Gastrocnemius medialis (tissue), 4 donors: ENCODE measurements at regions not wholly inside any gene's neighbourhood (a gene's known extent, or its start where the extent isn't known, plus 50 kb on each side); places are given as distances from the start of the nearest gene placed in this dataset.

ENCODE experiments used
- CTCF ChIP-seq, 5 experiments: fragments of 450-650 bp in 3 of 5; fragments of 200-600 bp in 2 of 5; sonication (generic) in 2 of 5; IDR thresholded peaks in 4 of 5; conservative IDR thresholded peaks in 1 of 5; 1 replicate in 4 of 5; 2 replicates in 1 of 5; pipeline ENCODE4 v1.5.1; 2016 to 2019; ENCODE audit warnings: antibody characterized with exemption in 5 of 5, mild to moderate bottlenecking in 3 of 5, moderate library complexity in 3 of 5
- POLR2A ChIP-seq, 2 donors: fragments of 450-650 bp; IDR thresholded peaks; one replicate each; pipeline ENCODE4 v1.6.1; 2017; ENCODE audit warnings: antibody characterized with exemption in 2 of 2, mild to moderate bottlenecking in 2 of 2, moderate library complexity in 2 of 2

GRCh38 chr1:175861626-175862367 lies 118.4 kb upstream of the TNR start:
- TF ChIP-seq CTCF (IDR thresholded peaks at IDR 0.05 in 4 of 5, conservative IDR thresholded peaks at IDR 0.05 in 1 of 5) (no peak), POLR2A (IDR thresholded peaks at IDR 0.05) (no peak)
